Body of pancreas (tissue), 4 donors: ENCODE measurements at regions not wholly inside any gene's neighbourhood (a gene's known extent, or its start where the extent isn't known, plus 50 kb on each side); places are given as distances from the start of the nearest gene placed in this dataset.

Source experiments
- ATAC-seq: fragments of 150-250 bp; one replicate; pipeline ENCODE4 v1.9.1; 2016
- DNase-seq, 4 donors: peaks; one replicate each; pipeline ENCODE4 v3.0.0-alpha.2; 2019
- H3K27ac ChIP-seq, 4 donors: fragments of 200-600 bp; sonication (generic); 1 replicate in 3 of 4; 2 replicates in 1 of 4; pipeline versions ENCODE4 v1.5.1 to v1.6.1; 2016 to 2019; ENCODE audit warnings: mild to moderate bottlenecking in 1 of 4, mixed read lengths in 1 of 4, moderate library complexity in 1 of 4
- H3K27me3 ChIP-seq, 2 donors: fragments of 200-600 bp; sonication (generic); one replicate each; pipeline ENCODE4 v1.6.0; 2016; ENCODE audit warnings: mild to moderate bottlenecking in 1 of 2
- H3K36me3 ChIP-seq, 2 donors: fragments of 200-600 bp; sonication (generic); replicated peaks in 1 of 2; 2 replicates each; pipeline ENCODE4 v1.5.1; 2016; ENCODE audit warnings: low read depth in 2 of 2; ENCODE audit not compliant: insufficient read depth in 1 of 2
- H3K4me1 ChIP-seq: fragments of 200-600 bp; sonication (generic); one replicate; pipeline ENCODE4 v1.6.0; 2016
- H3K4me3 ChIP-seq, 2 donors: fragments of 200-600 bp; sonication (generic); 1 replicate in 1 of 2; 2 replicates in 1 of 2; pipeline ENCODE4 v1.5.1; 2016 to 2019
- H3K9me3 ChIP-seq, 3 donors: fragments of 200-600 bp; sonication (generic); 1 replicate in 2 of 3; 2 replicates in 1 of 3; pipeline ENCODE4 v1.5.1; 2016
- CTCF ChIP-seq, 7 experiments: fragments of 450-650 bp in 4 of 7; fragments of 200-600 bp in 3 of 7; sonication (generic) in 3 of 7; IDR thresholded peaks; one replicate each; pipeline ENCODE4 v1.5.1; 2016 to 2019; ENCODE audit warnings: antibody characterized with exemption in 7 of 7
- POLR2A ChIP-seq, 3 donors: fragments of 450-650 bp; IDR thresholded peaks; one replicate each; pipeline ENCODE4 v1.6.1; 2016; ENCODE audit warnings: antibody characterized with exemption in 3 of 3, mild to moderate bottlenecking in 2 of 3
- WGBS, 2 donors: methylation state at CpG; one replicate each; pipeline ENCODE4 v1.1.5; 2017; 5-methylcytosine and 5-hydroxymethylcytosine counted together
- intact Hi-C: fragments of 100-400 bp; cut with DNase I; formaldehyde crosslinking; loops from one replicate; pipeline ENCODE4 v1.15.1; 2023

GRCh38 chr12:38541849-38542248 lies 225.3 kb downstream of the ALG10B start:
- no peaks in the 10 kb centered on the region for H3K4me1 ChIP-seq
- no peak overlapping the region for H3K27ac ChIP-seq
- H3K9me3 ChIP-seq, result no peaks in the 10 kb centered on the region
- no peak for DNase-seq
- intact Hi-C loops, result no loop called here
- H3K36me3 ChIP-seq, result no peaks in the 10 kb centered on the region
- no peak for ATAC-seq
- H3K4me3 ChIP-seq, result no peak overlapping the region
- no peaks in the 10 kb centered on the region for H3K27me3 ChIP-seq
- no peak for TF ChIP-seq POLR2A (IDR thresholded peaks at IDR 0.05)
- TF ChIP-seq CTCF (IDR thresholded peaks at IDR 0.05), result no peak

- Histone ChIP-seq H3K4me1 (no peaks in the 10 kb centered on the region), H3K36me3 (no peaks in the 10 kb centered on the region), H3K4me3 (no peak overlapping the region), H3K27ac (no peak overlapping the region), H3K27me3 (no peaks in the 10 kb centered on the region), H3K9me3 (no peaks in the 10 kb centered on the region)
- no peak for ATAC-seq
- intact Hi-C loops, result no loop called here
- peak in 1 of 4 donors; percentile 12 for DNase-seq
- 11 to 12% methylated on average over 1 of the region's 1 CpG for WGBS, 2 donors
- TF ChIP-seq CTCF (IDR thresholded peaks at IDR 0.05) (no peak), POLR2A (IDR thresholded peaks at IDR 0.05) (no peak)
Observed at GRCh38 chr12:38543151-38543550, 226.6 kb downstream of the ALG10B start.

- H3K4me1 ChIP-seq, result no peaks in the 10 kb centered on the region
- DNase-seq (no peak), ATAC-seq (no peak)
- H3K9me3 ChIP-seq, result no peaks in the 10 kb centered on the region
- H3K36me3 ChIP-seq, result no peaks in the 10 kb centered on the region
- H3K27ac ChIP-seq, result no peak overlapping the region
- no peaks in the 10 kb centered on the region for H3K27me3 ChIP-seq
- 33 to 38% methylated on average over 5 of the region's 5 CpGs for WGBS, 2 donors
- intact Hi-C loops, result no loop called here
- TF ChIP-seq CTCF (IDR thresholded peaks at IDR 0.05) (no peak), POLR2A (IDR thresholded peaks at IDR 0.05) (no peak)
- H3K4me3 ChIP-seq, result no peak overlapping the region
Observed at GRCh38 chr12:38544330-38545066, 227.9 kb downstream of the ALG10B start.

GRCh38 chr12:38547586-38547985 lies 231.0 kb downstream of the ALG10B start:
- no peak for DNase-seq
- no peaks in the 10 kb centered on the region for H3K27me3 ChIP-seq
- no peak overlapping the region for H3K4me3 ChIP-seq
- H3K27ac ChIP-seq, result no peak overlapping the region
- WGBS, 2 donors, result 36 to 43% methylated on average over 1 of the region's 1 CpG
- H3K36me3 ChIP-seq, result no peaks in the 10 kb centered on the region
- no peaks in the 10 kb centered on the region for H3K4me1 ChIP-seq
- no peak for TF ChIP-seq CTCF (IDR thresholded peaks at IDR 0.05)
- TF ChIP-seq POLR2A (IDR thresholded peaks at IDR 0.05), result no peak
- intact Hi-C loops, result no loop called here
- H3K9me3 ChIP-seq, result no peaks in the 10 kb centered on the region
- ATAC-seq, result no peak
